Neuronal stem cell (in vitro differentiated cells): ENCODE measurements at regions not wholly inside any gene's neighbourhood (a gene's known extent, or its start where the extent isn't known, plus 50 kb on each side); places are given as distances from the start of the nearest gene placed in this dataset.

ENCODE experiments used
- DNase-seq: peaks from one replicate; pipeline ENCODE4 v3.0.0-alpha.2; 2013; ENCODE audit warnings: low spot score
- H2AFZ ChIP-seq: one replicate; pipeline ENCODE4 v1.6.1; 2013; ENCODE audit warnings: mild to moderate bottlenecking, low read length, inconsistent platforms
- H2AK5ac ChIP-seq: 2 replicates; pipeline ENCODE4 v1.6.1; 2013; ENCODE audit warnings: low read depth, mild to moderate bottlenecking, inconsistent platforms, low read length, moderate library complexity, mixed read lengths
- H2BK120ac ChIP-seq: 2 replicates; pipeline ENCODE4 v1.6.1; 2013; ENCODE audit warnings: low read depth, mild to moderate bottlenecking, inconsistent platforms, low read length, moderate library complexity, mixed read lengths
- H2BK12ac ChIP-seq: one replicate; pipeline ENCODE4 v1.6.1; 2013; ENCODE audit warnings: low read length, inconsistent platforms
- H2BK15ac ChIP-seq: 2 replicates; pipeline ENCODE4 v1.6.1; 2013; ENCODE audit warnings: mild to moderate bottlenecking, low read length, inconsistent platforms, mixed read lengths
- H2BK5ac ChIP-seq: one replicate; pipeline ENCODE4 v1.6.1; 2013; ENCODE audit warnings: inconsistent platforms, mild to moderate bottlenecking, low read length, moderate library complexity
- H3K14ac ChIP-seq: one replicate; pipeline ENCODE4 v1.6.1; 2013; ENCODE audit warnings: low read length, inconsistent platforms
- H3K18ac ChIP-seq: 2 replicates; pipeline ENCODE4 v1.6.1; 2013; ENCODE audit warnings: low read length, inconsistent platforms
- H3K23ac ChIP-seq: 2 replicates; pipeline ENCODE4 v1.6.1; 2013; ENCODE audit warnings: low read depth, mild to moderate bottlenecking, mixed read lengths, low read length, inconsistent platforms; ENCODE audit not compliant: poor library complexity
- H3K27ac ChIP-seq: replicated peaks from 3 replicates; pipeline ENCODE4 v1.5.1; 2013; ENCODE audit warnings: low read length, inconsistent platforms
- H3K27me3 ChIP-seq, 3 experiments: 2 replicates each; pipeline ENCODE4 v1.6.1; 2013; ENCODE audit warnings: low read length in 3 of 3, mild to moderate bottlenecking in 2 of 3, inconsistent platforms in 1 of 3, low read depth in 1 of 3, mixed read lengths in 1 of 3, moderate library complexity in 1 of 3; ENCODE audit not compliant: control insufficient read depth in 3 of 3, insufficient read depth in 3 of 3
- H3K36me3 ChIP-seq, 2 donors: replicated peaks in 1 of 2; 2 replicates each; pipeline ENCODE4 v1.6.1; 2013; ENCODE audit warnings: low read length in 2 of 2; ENCODE audit not compliant: control insufficient read depth in 2 of 2, insufficient read depth in 2 of 2
- H3K4ac ChIP-seq: 2 replicates; pipeline ENCODE4 v1.6.1; 2013; ENCODE audit warnings: inconsistent platforms, mild to moderate bottlenecking, low read length, moderate library complexity
- H3K4me1 ChIP-seq, 2 donors: 1 replicate in 1 of 2; 2 replicates in 1 of 2; pipeline ENCODE4 v1.6.1; 2013; ENCODE audit warnings: low read length in 2 of 2, low read depth in 1 of 2; ENCODE audit not compliant: control insufficient read depth in 2 of 2, insufficient read depth in 1 of 2
- H3K4me2 ChIP-seq: one replicate; pipeline ENCODE4 v1.6.1; 2013; ENCODE audit warnings: mild to moderate bottlenecking, low read length, inconsistent platforms; ENCODE audit not compliant: insufficient read depth, poor library complexity, severe bottlenecking
- H3K4me3 ChIP-seq, 2 donors: 2 replicates each; pipeline ENCODE4 v1.5.1; 2013; ENCODE audit warnings: low read length in 2 of 2, mild to moderate bottlenecking in 2 of 2, inconsistent platforms in 1 of 2, moderate library complexity in 1 of 2
- H3K79me1 ChIP-seq: one replicate; pipeline ENCODE4 v1.6.1; 2013; ENCODE audit warnings: low read depth, mild to moderate bottlenecking, inconsistent platforms, low read length, moderate library complexity
- H3K9ac ChIP-seq: one replicate; pipeline ENCODE4 v1.6.1; 2013; ENCODE audit warnings: mild to moderate bottlenecking, low read depth, low read length, inconsistent platforms; ENCODE audit not compliant: poor library complexity
- H3K9me3 ChIP-seq, 2 donors: replicated peaks in 1 of 2; 2 replicates each; pipeline versions ENCODE3 to v1.6.1; 2013; ENCODE audit warnings: low read length in 2 of 2, mild to moderate bottlenecking in 2 of 2, inconsistent platforms in 1 of 2, low read depth in 1 of 2, mixed read lengths in 1 of 2, moderate library complexity in 1 of 2; ENCODE audit not compliant: control insufficient read depth in 2 of 2, insufficient read depth in 1 of 2
- H4K8ac ChIP-seq: one replicate; pipeline ENCODE4 v1.6.1; 2013; ENCODE audit warnings: low read depth, mild to moderate bottlenecking, inconsistent platforms, low read length, moderate library complexity
- H4K91ac ChIP-seq: one replicate; pipeline ENCODE4 v1.6.1; 2013; ENCODE audit warnings: low read length, low read depth, mild to moderate bottlenecking, inconsistent platforms; ENCODE audit not compliant: poor library complexity
- WGBS, 2 donors: extraction: QIAGEN DNeasy Blood & Tissue Kit; methylation state at CpG; one replicate each; pipeline ENCODE4 v1.1.7; 2013; ENCODE audit warnings: missing lambda C conversion rate in 2 of 2, mixed read lengths in 1 of 2; ENCODE audit not compliant: insufficient read length in 2 of 2, insufficient replicate concordance in 1 of 2; ENCODE audit errors: extremely low coverage in 2 of 2; 5-methylcytosine and 5-hydroxymethylcytosine counted together

DNA sequence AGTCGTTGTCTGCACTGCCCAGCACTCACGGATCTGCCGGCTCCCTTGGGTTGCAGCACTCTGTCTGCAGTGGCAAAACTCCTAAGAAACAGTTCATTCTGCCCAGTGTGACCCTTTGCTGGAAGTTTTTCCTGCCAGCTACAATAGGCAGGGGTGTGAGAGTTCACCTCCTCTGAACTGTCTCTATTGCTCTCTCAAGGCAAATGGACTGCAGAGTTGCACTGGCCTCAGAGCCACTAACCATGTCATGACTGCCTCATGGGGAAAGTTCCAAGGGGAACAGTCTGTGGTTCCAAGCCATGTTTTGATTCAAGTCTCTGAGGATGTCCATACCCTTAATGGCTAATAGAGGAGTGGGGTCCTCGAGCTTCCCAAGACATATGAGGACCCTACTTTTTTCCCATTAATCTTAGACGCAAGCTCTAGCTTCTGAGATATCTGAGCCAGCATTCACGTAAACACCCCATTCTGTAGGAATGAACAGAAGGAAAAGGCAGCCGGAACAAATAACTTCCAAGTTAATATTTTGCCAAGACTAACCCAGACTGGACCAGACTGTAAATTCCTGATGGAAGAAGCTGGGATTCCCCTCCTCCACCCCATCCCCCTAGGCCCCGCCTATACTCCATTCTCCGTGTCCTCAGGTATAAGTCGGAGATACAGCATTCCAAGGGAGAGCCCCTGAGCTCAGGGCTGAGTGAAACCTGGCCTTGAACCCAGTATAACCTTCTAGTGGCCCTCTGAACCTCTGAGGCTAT, 93.8 kb upstream of the AKT3 start:
- Histone ChIP-seq H2BK120ac (no peak overlapping the region), H3K4me3 (no peak overlapping the region), H2BK5ac (no peak overlapping the region), H3K4ac (no peak overlapping the region), H3K9ac (no peak overlapping the region), H2BK12ac (no peak overlapping the region), H3K27me3 (no peaks in the 10 kb centered on the region), H3K27ac (no peak overlapping the region), H3K9me3 (no peaks in the 10 kb centered on the region), H4K8ac (no peak overlapping the region), H2AFZ (peak overlapping the region; percentile 35), H3K4me1 (peaks cover 11 to 19% of the 10 kb centered on the region in 2 donors), H3K36me3 (no peaks in the 10 kb centered on the region), H2BK15ac (no peak overlapping the region), H3K79me1 (no peaks in the 10 kb centered on the region), H3K14ac (no peak overlapping the region), H4K91ac (no peak overlapping the region), H2AK5ac (no peak overlapping the region), H3K23ac (no peak overlapping the region), H3K18ac (no peak overlapping the region), H3K4me2 (no peak overlapping the region)
- no CpG with 5 or more reads among the region's 10 CpGs for WGBS, 2 donors
- no peak for DNase-seq

DNA sequence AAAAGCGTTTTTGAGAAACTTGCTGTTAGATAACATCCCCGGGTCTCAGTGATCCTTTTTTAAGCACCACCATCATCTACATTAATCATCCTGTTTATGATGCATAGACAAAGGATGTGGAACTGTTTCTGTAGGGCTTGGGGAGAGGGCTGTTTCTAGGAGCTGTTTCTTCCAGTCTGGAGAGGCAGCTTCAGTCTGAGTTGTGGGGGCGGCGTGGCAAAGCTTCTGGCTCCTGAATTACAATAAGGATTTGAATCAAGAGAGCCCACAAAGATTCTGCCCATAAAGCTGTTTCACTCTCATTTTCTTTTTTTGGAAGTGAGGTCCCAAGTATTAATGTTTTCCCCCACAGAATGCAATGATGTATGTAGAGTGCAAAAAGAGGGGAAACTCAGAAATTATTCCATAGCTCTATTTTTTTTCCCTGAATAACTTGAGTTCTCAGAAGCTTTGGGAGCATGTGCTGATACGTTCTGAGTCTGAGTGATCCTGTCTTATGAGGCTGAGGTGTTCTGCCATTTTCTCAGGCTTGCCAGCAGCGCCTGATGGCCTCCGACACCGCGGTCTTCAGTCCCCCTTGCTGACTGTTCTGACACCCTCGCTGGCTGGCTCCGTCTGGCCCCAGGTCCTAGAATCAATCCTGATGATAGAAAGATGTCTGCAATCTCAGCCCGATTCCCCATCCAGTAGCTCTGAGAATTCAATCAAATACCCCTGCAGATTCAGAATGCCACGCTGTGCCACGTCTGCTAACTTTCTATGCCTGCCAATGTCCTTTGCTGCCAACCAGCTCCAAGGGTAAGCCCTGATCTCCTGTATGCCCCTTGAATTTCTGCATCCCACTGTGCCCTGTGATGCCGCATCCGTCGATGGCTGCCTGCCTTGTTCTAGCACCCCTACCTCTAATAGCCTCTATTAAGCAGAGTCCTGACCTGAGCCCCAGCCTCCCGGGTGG, 92.4 kb upstream of the AKT3 start:
- Histone ChIP-seq H2AK5ac (no peak overlapping the region), H3K36me3 (no peaks in the 10 kb centered on the region), H3K79me1 (no peaks in the 10 kb centered on the region), H3K4ac (no peak overlapping the region), H3K18ac (peak overlapping the region; percentile 15), H3K9ac (no peak overlapping the region), H3K14ac (no peak overlapping the region), H4K91ac (no peak overlapping the region), H2BK5ac (no peak overlapping the region), H3K27ac (no peak overlapping the region), H3K27me3 (no peaks in the 10 kb centered on the region), H3K4me1 (peaks cover 9 to 19% of the 10 kb centered on the region in 2 donors), H3K23ac (no peak overlapping the region), H2AFZ (peak overlapping the region; percentile 6), H3K9me3 (no peaks in the 10 kb centered on the region), H2BK15ac (no peak overlapping the region), H2BK12ac (no peak overlapping the region), H3K4me3 (peak overlapping the region in 1 of 2 donors; percentile 18), H3K4me2 (no peak overlapping the region), H4K8ac (no peak overlapping the region), H2BK120ac (no peak overlapping the region)
- WGBS, 2 donors: no CpG with 5 or more reads among the region's 18 CpGs
- DNase-seq: no peak

DNA sequence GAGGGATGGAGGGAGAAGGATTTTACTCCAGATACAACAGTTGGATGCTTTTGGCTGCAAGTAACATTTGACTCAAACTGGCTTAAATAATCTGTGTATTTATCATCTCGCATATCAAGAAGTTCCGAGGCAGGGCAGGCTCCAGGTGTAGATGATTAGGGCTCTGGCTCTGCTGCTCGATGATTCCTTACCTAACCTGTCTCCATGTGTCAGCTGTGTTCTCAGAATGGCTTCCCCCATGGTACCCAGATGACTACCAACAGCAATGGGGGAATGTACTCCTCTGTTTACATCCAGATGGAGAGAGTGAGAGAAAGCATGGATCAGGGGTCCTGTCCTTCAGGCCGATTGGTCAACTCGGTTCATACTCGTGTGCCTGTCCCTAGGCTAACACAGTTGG, 90.4 kb upstream of the AKT3 start:
- Histone ChIP-seq H2AFZ (no peak overlapping the region), H2BK5ac (no peak overlapping the region), H3K27ac (no peak overlapping the region), H4K91ac (no peak overlapping the region), H3K4me3 (no peak overlapping the region), H3K14ac (no peak overlapping the region), H3K9ac (no peak overlapping the region), H3K18ac (no peak overlapping the region), H3K23ac (no peak overlapping the region), H3K27me3 (no peaks in the 10 kb centered on the region), H4K8ac (no peak overlapping the region), H2BK12ac (no peak overlapping the region), H3K4me2 (no peak overlapping the region), H2BK120ac (no peak overlapping the region), H3K36me3 (no peaks in the 10 kb centered on the region), H2AK5ac (no peak overlapping the region), H3K9me3 (no peaks in the 10 kb centered on the region), H3K79me1 (no peaks in the 10 kb centered on the region), H2BK15ac (peak overlapping the region; percentile 76), H3K4ac (no peak overlapping the region), H3K4me1 (peaks cover 8 to 19% of the 10 kb centered on the region in 2 donors)
- DNase-seq: no peak
- WGBS, 2 donors: no CpG with 5 or more reads among the region's 6 CpGs
